Caki2 (cell line): ENCODE measurements at regions not wholly inside any gene's neighbourhood (a gene's known extent, or its start where the extent isn't known, plus 50 kb on each side); places are given as distances from the start of the nearest gene placed in this dataset.

Experiments used
- DNase-seq: peaks from one replicate; pipeline ENCODE4 v3.0.0-alpha.2; 2015; ENCODE audit warnings: low read depth
- in situ Hi-C: cut with HindIII; loops from 2 replicates; pipeline ENCODE4 v1.10.0; 2016; ENCODE audit warnings: low sequenced_read_pairs, low pct_unique_long_range_greater_than_20kb, mixed read lengths

DNA sequence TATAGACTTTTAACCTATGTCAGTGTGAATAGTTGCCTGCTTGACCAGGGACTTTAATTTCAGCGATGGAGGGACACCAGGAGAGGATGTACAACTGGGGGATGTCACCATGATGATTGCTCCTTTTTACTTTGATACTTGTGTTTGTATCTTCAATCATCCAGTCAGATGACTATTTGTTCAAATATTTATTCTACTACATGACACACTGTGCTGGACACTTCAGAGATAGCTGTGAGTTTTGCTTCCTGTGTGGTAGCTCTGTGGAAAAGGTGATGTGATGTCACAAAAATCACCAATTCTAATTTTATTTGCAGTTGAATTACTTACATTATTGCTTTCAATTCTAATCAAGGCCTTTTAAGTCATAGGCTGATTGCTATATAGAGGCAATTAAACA lies 62.7 kb upstream of the CREB5 start:
- in situ Hi-C loops: no loop called here
- peak; percentile 11 for DNase-seq

DNA sequence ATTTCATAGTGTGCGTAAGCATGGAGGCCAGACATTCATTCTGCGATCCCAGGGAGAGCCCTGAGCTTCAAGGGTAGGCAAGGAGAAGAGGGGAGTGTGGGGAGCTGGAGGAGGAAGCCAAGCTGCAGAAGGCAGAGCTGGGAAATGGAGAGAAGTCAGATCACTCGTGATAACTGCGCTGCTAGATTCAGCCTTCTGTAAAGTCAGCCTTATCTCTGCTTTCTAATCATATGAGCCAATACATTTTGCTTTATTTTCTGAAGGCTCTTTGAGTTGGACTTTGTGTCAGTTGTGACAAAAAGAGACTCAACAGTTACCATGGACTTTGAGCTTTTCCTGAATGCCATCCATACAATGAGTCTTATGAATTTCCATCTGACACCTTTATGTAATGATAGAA lies 61.7 kb upstream of the CREB5 start:
- in situ Hi-C loops: no loop called here
- no peak for DNase-seq

DNA sequence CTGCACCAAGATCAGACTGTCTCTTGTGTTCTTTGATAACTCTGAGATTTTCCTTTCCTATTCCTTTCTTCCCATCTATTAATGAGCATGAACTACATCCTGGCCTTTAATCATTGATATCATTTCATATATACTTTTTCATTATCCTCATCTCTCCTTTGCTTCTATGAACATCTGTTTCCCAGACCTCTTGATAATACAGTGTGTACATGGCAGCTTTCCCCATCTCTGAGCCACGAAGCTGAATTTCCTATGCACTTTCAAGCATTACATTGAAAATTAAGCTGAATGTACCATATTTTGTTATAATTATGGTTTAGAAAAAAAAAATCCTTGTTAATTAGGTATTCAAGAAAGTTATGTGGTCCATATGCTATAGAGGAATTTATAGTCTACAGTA lies 60.9 kb upstream of the CREB5 start:
- in situ Hi-C loops: no loop called here

DNA sequence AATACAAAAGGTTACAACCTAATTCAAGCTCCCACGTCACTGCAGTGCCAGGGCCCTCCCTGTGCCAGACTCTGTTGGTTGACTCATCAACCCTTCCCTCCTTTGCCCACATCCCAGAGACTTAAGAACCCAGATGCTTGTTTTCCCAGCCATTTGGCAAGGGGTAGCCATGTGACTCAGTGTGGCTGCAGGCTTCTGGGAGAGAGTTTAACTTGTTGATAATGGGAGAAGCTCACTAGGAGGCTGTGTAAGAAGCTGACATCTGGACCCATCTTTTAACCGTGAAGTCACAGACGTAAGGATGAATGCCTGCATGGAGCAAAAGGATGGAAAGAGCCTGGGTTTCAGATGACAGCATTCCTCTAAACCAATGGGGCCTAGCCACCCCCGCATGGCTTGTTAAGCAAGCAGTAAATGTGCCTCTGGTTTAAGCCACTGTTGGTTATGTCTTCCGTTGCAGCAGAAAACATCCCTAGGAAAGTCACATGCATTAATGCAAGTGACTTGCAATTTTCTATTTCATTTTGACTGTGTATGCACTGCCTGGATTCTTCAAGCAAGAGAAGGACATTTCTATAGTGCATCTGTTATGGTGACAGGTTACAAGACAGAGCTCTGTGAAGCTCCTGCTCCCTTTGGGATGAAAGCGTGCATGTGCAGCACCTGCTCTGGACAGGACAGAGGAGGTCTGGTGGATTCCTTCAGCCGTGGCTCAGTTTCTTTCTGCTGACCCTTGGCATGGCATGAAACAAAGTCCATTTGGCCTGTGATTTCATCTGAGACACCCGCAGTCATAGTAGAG lies 57.5 kb upstream of the CREB5 start:
- in situ Hi-C loops: no loop called here
- peak; percentile 92 for DNase-seq

More for the DNA sequence above, 60.9 kb upstream of the CREB5 start:
- no peak for DNase-seq

DNA sequence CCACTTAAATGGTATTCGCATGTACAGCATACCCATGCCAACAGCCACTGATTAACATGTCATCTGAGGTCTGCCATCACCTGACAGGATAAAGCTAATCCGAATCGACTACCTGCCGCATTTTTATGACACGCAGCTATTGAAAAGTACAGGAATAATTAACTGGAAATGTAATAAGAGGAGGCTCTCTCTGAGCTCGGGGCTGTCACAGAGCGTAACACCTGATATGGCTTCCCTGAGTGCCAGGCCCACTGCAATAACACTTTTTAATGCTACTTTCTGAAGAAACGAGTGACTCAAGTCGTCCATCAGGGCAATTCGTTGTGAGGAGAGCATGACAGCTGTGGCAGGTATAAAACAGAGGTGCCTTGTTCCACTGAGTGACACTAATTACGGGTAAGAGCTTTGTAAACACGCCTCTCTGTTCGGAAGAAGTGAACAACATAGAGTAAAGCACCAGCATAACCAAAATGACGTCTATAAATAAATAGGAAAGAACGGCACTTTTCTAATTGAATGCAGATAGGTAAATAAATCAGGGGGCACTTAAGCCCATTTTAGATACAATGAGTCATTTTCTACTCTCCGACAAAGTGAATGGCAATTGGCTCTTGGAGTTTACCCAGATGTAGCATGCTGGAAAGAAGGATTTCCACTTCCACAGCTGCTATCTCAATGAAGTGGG lies 56.5 kb upstream of the CREB5 start:
- DNase-seq: no peak
- in situ Hi-C loops: no loop called here

DNA sequence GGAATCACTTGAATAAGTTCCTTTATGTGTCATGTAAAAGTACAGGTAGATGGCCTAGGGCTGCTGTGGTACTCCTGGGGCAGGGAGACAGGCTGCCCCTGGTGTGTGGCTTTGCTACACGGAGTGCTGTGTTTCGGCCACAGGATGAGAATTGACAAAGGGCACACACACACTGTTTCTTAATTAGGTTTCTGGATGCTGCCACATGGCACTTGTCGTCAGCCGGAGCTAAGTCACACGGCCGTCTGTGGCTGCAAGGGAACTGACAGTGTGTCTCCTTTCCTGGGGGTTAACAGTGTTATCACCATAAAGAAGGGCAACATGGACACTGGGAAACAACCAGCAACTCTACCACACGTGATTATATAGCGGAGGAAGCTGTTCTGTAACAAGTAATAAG lies 55.7 kb upstream of the CREB5 start:
- DNase-seq: no peak
- in situ Hi-C loops: no loop called here

DNA sequence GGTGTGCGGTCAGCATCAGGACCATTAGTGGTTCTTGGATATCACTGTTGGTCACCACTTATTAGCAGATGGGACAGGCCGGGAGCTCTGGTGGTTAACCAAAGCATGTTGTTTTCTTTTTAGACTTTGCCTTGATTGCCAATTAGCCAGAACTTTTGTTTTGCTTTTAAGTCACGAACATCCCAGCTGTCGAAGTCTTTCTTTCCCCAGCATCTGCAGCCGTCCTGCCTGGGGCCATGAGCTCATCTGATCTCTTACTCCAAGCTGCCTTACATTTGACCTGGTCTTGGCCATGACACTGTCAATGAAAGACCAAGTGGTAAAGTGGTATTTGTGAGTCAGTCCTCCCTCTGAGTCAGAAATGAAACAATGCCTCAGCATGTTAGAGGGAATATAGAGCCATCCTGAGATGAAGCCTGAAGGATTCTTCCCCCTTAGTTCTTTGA lies 53.9 kb upstream of the CREB5 start:
- peak; percentile 86 for DNase-seq
- in situ Hi-C loops: no loop called here

DNA sequence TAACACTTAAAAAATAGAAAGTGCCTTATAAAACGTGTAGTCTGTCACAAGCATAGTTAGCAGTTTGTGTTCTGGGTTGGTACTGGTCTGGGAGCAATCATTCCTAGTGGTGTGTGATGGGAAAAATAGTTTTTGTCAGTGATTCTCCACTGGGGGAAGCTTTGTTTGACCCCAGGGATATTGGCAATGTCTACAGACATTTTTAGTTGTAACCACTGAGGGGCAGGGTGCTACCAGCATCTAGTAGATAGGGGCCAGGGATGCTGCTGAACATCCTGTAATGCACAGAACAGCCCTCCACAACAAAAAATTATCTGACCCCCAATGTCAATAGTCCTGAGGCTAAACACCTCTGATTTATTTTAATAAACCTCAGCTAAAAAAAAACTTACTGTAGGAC lies 51.6 kb upstream of the CREB5 start:
- in situ Hi-C loops: no loop called here
- DNase-seq: no peak

DNA sequence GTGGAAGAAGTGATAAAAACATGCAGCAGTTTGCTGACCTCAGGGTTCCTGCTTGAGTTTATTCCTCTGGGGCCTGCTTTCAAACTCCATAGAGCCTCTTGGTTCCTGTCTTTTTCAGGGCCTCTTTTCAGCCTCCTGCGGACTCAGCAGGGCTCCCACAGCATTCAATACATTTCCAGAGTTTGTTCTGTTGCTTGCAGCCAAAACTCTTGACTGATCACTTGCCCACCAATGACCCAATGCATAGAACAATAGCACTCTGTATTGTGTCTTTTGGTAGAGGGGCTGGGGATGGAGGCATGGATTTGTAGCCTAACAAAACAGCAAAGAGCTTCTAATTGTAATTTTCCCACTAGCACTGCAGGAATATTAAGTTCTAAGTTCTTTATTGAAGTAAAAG lies 50.8 kb upstream of the CREB5 start:
- in situ Hi-C loops: no loop called here
- DNase-seq: no peak

DNA sequence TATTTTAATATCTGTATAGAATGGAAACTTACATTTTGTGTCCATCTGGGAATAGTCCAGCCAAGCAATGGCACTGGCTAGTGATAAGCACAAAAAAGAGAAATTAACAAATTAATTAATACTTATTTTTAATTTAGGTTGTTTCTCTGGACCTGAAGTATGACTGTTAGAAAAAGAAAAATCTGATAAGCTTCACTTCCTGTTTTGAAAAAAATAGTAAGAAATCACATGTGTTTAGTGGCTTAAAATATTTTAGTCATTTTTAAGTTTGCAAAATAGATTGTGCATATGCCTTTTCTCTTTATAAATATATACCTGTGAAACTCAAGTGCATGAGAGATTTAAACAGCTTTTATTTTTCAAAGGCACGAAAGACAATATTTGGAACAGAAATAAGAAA lies 50.1 kb upstream of the CREB5 start:
- in situ Hi-C loops: no loop called here
- DNase-seq: no peak
